Panc1 (cell line): ENCODE measurements at regions not wholly inside any gene's neighbourhood (a gene's known extent, or its start where the extent isn't known, plus 50 kb on each side); places are given as distances from the start of the nearest gene placed in this dataset.

Source experiments
- ATAC-seq: fragments of 200-7000 bp; cut with Tn5 transposase; 2 replicates; pipeline ENCODE4 v1.9.1; 2020; ENCODE audit warnings: mild to moderate bottlenecking, moderate library complexity
- BruUV-seq: library from RNA; stranded (reverse); fragments of 400-500 nt; replicated peaks from 2 replicates; lab custom pipeline; 2021; lab: Mats Ljungman, UMichigan
- CTCF ChIA-PET: fragments of 300-600 bp; sonication (Branson Sonifier 250); formaldehyde crosslinking; loops from one replicate; lab custom pipeline; 2022; ENCODE audit warnings: antibody characterized with exemption; lab: Charles Lee
- POLR2A ChIA-PET: fragments of 300-600 bp; sonication (Branson Sonifier 250); formaldehyde crosslinking; loops from one replicate; lab custom pipeline; 2022; ENCODE audit warnings: antibody characterized with exemption; lab: Charles Lee
- DNase-seq: peaks from one replicate; pipeline ENCODE4 v3.0.0-alpha.2; 2010; ENCODE audit warnings: low read depth, low spot score
- H3K27ac ChIP-seq: 2 replicates; pipeline ENCODE4 v1.5.1; 2011; ENCODE audit warnings: mild to moderate bottlenecking, low read length, inconsistent platforms
- H3K27me3 ChIP-seq: fragments of 200-500 bp; sonication (Bioruptor generic); 2 replicates; pipeline ENCODE4 v1.6.0; 2014; ENCODE audit warnings: low read length, inconsistent platforms; ENCODE audit not compliant: control insufficient read depth, insufficient read depth
- H3K36me3 ChIP-seq: fragments of 200-500 bp; sonication (Bioruptor generic); 2 replicates; pipeline ENCODE4 v1.5.1; 2014; ENCODE audit warnings: inconsistent platforms, mild to moderate bottlenecking, low read length, moderate library complexity; ENCODE audit not compliant: control insufficient read depth, insufficient read depth
- H3K4me1 ChIP-seq: 2 replicates; pipeline ENCODE4 v1.5.1; 2011; ENCODE audit warnings: inconsistent platforms, mild to moderate bottlenecking, low read length, moderate library complexity; ENCODE audit not compliant: control insufficient read depth, insufficient read depth
- H3K4me3 ChIP-seq, 2 experiments: 2 replicates each; pipeline ENCODE4 v1.5.1; 2011 to 2012; ENCODE audit warnings: low read depth in 2 of 2, low read length in 2 of 2, mild to moderate bottlenecking in 2 of 2, inconsistent platforms in 1 of 2, moderate library complexity in 1 of 2
- H3K9me3 ChIP-seq: fragments of 200-500 bp; sonication (Bioruptor generic); 2 replicates; pipeline ENCODE4 v1.5.1; 2014; ENCODE audit warnings: low read depth, mild to moderate bottlenecking, inconsistent platforms, low read length, moderate library complexity; ENCODE audit not compliant: control insufficient read depth, insufficient read depth
- POLR2AphosphoS5 ChIP-seq: IDR thresholded peaks from 2 replicates; pipeline ENCODE4 v1.6.1; 2012; ENCODE audit warnings: mild to moderate bottlenecking, low read depth, low read length, moderate library complexity
- SIN3A ChIP-seq: IDR thresholded peaks from 2 replicates; pipeline ENCODE4 v1.6.1; 2012; ENCODE audit warnings: low read depth, mild to moderate bottlenecking, low read length, moderate library complexity, borderline replicate concordance; ENCODE audit not compliant: insufficient read depth
- TCF7L2 ChIP-seq: IDR thresholded peaks from 2 replicates; pipeline ENCODE4 v1.6.1; 2011; ENCODE audit warnings: mild to moderate bottlenecking, low read depth, low read length, inconsistent platforms
- in situ Hi-C: cut with HindIII; loops from 2 replicates; pipeline ENCODE4 v1.10.0; 2016; ENCODE audit warnings: low sequenced_read_pairs, low pct_unique_long_range_greater_than_20kb
- intact Hi-C: fragments of 100-400 bp; cut with micrococcal nuclease; formaldehyde crosslinking; loops from one replicate; pipeline ENCODE4 v1.10.0; 2022; ENCODE audit not compliant: unreplicated experiment
- TF ChIP-seq, protein P1 (sequence below): fragments of 450-650 bp; IDR thresholded peaks from 2 replicates; pipeline ENCODE4 v1.5.1; 2017; ENCODE audit warnings: mild to moderate bottlenecking
- TF ChIP-seq, protein P2 (sequence below), 2 experiments: IDR thresholded peaks; 2 replicates each; pipeline ENCODE4 v1.6.1; 2011 to 2012; ENCODE audit warnings: low read depth in 2 of 2, control low read depth in 1 of 2, low read length in 1 of 2, mild to moderate bottlenecking in 1 of 2, moderate library complexity in 1 of 2; ENCODE audit not compliant: insufficient read depth in 1 of 2

DNA sequence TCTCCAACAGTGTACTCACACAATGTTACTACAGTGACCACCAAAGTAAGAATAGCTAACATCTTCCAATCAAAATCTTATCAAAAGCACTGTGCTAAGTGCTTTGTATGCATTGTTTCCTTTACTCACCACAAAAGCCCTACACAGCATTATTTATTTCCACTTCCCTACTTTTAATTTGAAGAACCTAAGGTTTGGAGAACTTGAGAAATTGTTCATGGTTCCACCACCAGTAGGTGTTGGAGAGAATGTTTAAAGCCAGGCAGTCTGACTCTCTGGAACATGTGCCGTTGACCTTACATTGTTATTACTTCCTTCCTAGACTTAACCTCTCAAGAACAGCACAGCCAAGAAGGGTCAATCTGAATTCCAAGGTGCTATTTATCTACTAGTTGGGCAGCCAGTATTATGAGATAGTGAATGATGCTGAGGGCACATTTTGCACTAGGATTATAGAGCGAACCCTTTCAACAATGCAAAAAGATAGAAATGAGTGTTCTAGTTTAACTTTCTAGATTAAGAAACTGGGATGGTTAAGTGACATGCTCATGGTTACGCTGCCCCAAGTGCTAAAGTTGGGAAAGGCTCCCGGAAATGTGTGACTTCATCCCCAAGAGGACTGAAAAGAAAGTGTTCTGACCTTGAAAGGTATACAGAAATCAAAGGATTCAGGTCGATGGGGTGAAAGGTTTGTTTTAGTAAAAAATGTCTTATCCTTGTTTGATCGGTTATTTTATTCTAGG lies 55.2 kb upstream of the FAM136A start:
- in situ Hi-C loops: no loop called here
- no peak overlapping the region for H3K27ac ChIP-seq
- BruUV-seq: no TSS peak
- no peaks in the 10 kb centered on the region; the same call in 1 of the 2 replicates for H3K4me1 ChIP-seq
- intact Hi-C loops: no loop called here
- TF ChIP-seq, protein P1, sequence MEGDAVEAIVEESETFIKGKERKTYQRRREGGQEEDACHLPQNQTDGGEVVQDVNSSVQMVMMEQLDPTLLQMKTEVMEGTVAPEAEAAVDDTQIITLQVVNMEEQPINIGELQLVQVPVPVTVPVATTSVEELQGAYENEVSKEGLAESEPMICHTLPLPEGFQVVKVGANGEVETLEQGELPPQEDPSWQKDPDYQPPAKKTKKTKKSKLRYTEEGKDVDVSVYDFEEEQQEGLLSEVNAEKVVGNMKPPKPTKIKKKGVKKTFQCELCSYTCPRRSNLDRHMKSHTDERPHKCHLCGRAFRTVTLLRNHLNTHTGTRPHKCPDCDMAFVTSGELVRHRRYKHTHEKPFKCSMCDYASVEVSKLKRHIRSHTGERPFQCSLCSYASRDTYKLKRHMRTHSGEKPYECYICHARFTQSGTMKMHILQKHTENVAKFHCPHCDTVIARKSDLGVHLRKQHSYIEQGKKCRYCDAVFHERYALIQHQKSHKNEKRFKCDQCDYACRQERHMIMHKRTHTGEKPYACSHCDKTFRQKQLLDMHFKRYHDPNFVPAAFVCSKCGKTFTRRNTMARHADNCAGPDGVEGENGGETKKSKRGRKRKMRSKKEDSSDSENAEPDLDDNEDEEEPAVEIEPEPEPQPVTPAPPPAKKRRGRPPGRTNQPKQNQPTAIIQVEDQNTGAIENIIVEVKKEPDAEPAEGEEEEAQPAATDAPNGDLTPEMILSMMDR: no peak
- TF ChIP-seq TCF7L2 (no peak), SIN3A (no peak), POLR2AphosphoS5 (no peak)
- TF ChIP-seq, protein P2, sequence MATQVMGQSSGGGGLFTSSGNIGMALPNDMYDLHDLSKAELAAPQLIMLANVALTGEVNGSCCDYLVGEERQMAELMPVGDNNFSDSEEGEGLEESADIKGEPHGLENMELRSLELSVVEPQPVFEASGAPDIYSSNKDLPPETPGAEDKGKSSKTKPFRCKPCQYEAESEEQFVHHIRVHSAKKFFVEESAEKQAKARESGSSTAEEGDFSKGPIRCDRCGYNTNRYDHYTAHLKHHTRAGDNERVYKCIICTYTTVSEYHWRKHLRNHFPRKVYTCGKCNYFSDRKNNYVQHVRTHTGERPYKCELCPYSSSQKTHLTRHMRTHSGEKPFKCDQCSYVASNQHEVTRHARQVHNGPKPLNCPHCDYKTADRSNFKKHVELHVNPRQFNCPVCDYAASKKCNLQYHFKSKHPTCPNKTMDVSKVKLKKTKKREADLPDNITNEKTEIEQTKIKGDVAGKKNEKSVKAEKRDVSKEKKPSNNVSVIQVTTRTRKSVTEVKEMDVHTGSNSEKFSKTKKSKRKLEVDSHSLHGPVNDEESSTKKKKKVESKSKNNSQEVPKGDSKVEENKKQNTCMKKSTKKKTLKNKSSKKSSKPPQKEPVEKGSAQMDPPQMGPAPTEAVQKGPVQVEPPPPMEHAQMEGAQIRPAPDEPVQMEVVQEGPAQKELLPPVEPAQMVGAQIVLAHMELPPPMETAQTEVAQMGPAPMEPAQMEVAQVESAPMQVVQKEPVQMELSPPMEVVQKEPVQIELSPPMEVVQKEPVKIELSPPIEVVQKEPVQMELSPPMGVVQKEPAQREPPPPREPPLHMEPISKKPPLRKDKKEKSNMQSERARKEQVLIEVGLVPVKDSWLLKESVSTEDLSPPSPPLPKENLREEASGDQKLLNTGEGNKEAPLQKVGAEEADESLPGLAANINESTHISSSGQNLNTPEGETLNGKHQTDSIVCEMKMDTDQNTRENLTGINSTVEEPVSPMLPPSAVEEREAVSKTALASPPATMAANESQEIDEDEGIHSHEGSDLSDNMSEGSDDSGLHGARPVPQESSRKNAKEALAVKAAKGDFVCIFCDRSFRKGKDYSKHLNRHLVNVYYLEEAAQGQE (IDR thresholded peaks at IDR 0.05; ENCODE audit: insufficient read depth in 1 of 2, low read depth in 2 of 2, low read length in 1 of 2): no peak
- peaks cover 7% of the 10 kb centered on the region; the same call in 1 of the 2 replicates for H3K27me3 ChIP-seq
- H3K9me3 ChIP-seq: no peaks in the 10 kb centered on the region
- no peak for ATAC-seq
- CTCF ChIA-PET: no interaction called here
- POLR2A ChIA-PET: no interaction called here
- no peaks in the 10 kb centered on the region for H3K36me3 ChIP-seq
- no peak overlapping the region for H3K4me3 ChIP-seq
- no peak for DNase-seq

DNA sequence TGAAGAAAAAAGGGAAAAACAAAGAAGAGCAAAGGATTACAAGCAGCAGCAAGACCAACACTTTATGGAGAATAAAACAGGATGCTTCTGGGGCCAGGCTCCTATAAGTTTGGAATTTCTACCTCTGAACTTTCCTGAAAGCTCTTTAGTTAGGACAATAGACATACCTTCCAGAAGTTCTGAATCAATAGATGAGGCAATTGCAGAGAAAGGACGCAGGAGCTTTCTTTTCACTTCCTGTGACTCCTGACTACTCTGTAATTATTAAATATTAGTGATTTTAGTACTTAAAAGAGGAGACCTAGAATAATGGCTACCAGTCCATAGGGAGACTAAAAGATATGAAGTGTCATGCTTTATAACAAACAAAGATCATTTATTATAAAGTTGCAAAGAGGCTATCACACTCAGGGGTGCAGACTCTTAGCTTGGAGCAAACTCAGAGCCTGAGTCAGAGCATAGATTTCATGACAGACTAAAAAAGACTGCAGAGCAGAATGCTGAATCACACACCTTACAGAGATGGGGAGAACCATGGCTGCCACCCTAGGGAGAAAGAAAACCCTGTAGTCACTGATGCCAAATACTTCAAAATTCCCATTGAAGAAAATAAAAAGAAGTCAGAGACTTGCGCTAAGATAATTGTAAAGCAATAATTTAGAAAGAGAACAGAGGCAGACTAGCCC lies 52.5 kb upstream of the FAM136A start:
- in situ Hi-C loops: no loop called here
- DNase-seq (no peak), ATAC-seq (no peak)
- ChIA-PET POLR2A (no interaction called here), CTCF (no interaction called here)
- no peak overlapping the region for H3K27ac ChIP-seq
- intact Hi-C loops: no loop called here
- H3K27me3 ChIP-seq: peaks cover 7% of the 10 kb centered on the region; the same call in 1 of the 2 replicates
- no peaks in the 10 kb centered on the region for H3K9me3 ChIP-seq
- H3K4me3 ChIP-seq: no peak overlapping the region
- no TSS peak for BruUV-seq
- TF ChIP-seq, protein P2 (IDR thresholded peaks at IDR 0.05; ENCODE audit: insufficient read depth in 1 of 2, low read depth in 2 of 2, low read length in 1 of 2): no peak
- TF ChIP-seq, protein P1: no peak
- TF ChIP-seq POLR2AphosphoS5: no peak
- TF ChIP-seq TCF7L2: no peak
- TF ChIP-seq SIN3A: no peak
- no peaks in the 10 kb centered on the region; the same call in 1 of the 2 replicates for H3K4me1 ChIP-seq
- H3K36me3 ChIP-seq: no peaks in the 10 kb centered on the region
